Activated CD8-positive, alpha-beta T cell treated with anti-CD3 and anti-CD28 coated beads for 36 hours (primary cell): ENCODE measurements at regions not wholly inside any gene's neighbourhood (a gene's known extent, or its start where the extent isn't known, plus 50 kb on each side); places are given as distances from the start of the nearest gene placed in this dataset.

ENCODE experiments used
- ATAC-seq: fragments of 200-7000 bp; cut with Tn5 transposase; one replicate; pipeline ENCODE4 v1.10.0; 2021; ENCODE audit warnings: mild to moderate bottlenecking, moderate library complexity
- CTCF ChIA-PET: fragments of 350-600 bp; sonication (Branson Sonifier 250); formaldehyde crosslinking; loops from one replicate; lab custom pipeline; 2021; ENCODE audit warnings: antibody characterized with exemption; lab: Charles Lee
- POLR2A ChIA-PET: fragments of 350-600 bp; sonication (Branson Sonifier 250); formaldehyde crosslinking; loops from one replicate; lab custom pipeline; 2021; ENCODE audit warnings: antibody characterized with exemption; lab: Charles Lee
- DNase-seq: peaks from one replicate; pipeline ENCODE4 v3.0.0-alpha.2; 2020
- H3K27ac Mint-ChIP-seq: one replicate; pipeline ENCODE4 v1.8.0; 2021; ENCODE audit warnings: mild to moderate bottlenecking, mixed read lengths
- H3K27me3 Mint-ChIP-seq: one replicate; pipeline ENCODE4 v1.8.0; 2021; ENCODE audit warnings: mixed read lengths
- H3K36me3 Mint-ChIP-seq: one replicate; pipeline ENCODE4 v1.8.0; 2021; ENCODE audit warnings: low read depth, mixed read lengths
- H3K4me1 Mint-ChIP-seq: one replicate; pipeline ENCODE4 v1.8.0; 2021; ENCODE audit warnings: low read depth, mixed read lengths
- H3K4me3 Mint-ChIP-seq: one replicate; pipeline ENCODE4 v1.8.0; 2021; ENCODE audit warnings: mild to moderate bottlenecking, moderate library complexity, mixed read lengths
- H3K9me3 Mint-ChIP-seq: one replicate; pipeline ENCODE4 v1.8.0; 2021; ENCODE audit warnings: mixed read lengths
- CTCF ChIP-seq: fragments of 200-600 bp; IDR thresholded peaks from one replicate; pipeline ENCODE4 v1.8.0; 2022; ENCODE audit warnings: antibody characterized with exemption, mild to moderate bottlenecking
- intact Hi-C: fragments of 100-400 bp; cut with micrococcal nuclease; formaldehyde crosslinking; loops from one replicate; pipeline ENCODE4 v1.10.0; 2022

GRCh38 chr7:36802459-36803135 is 78.3 kb upstream of the AOAH start:
- no peak overlapping the region for H3K4me3 Mint-ChIP-seq
- H3K36me3 Mint-ChIP-seq = no peaks in the 10 kb centered on the region
- DNase-seq (no peak), ATAC-seq (no peak)
- H3K4me1 Mint-ChIP-seq = peaks cover 5% of the 10 kb centered on the region
- TF ChIP-seq CTCF = no peak
- intact Hi-C loops = no loop called here
- H3K27me3 Mint-ChIP-seq = no peaks in the 10 kb centered on the region
- no peak overlapping the region for H3K27ac Mint-ChIP-seq
- ChIA-PET POLR2A (no interaction called here), CTCF (interaction anchor here (1.4 kb wide), 1 partner anchor 132 kb away, joined by 3 read pairs; no protein-coding TSS in a partner anchor)
- H3K9me3 Mint-ChIP-seq = no peaks in the 10 kb centered on the region

- Mint-ChIP-seq H3K4me1 (peaks cover 27% of the 10 kb centered on the region), H3K27ac (no peak overlapping the region), H3K36me3 (no peaks in the 10 kb centered on the region), H3K4me3 (no peak overlapping the region), H3K9me3 (no peaks in the 10 kb centered on the region), H3K27me3 (no peaks in the 10 kb centered on the region)
- no peak for ATAC-seq
- DNase-seq = no peak
- intact Hi-C loops = no loop called here
- no peak for TF ChIP-seq CTCF
- ChIA-PET CTCF (no interaction called here), POLR2A (no interaction called here)
These were observed 72.7 kb upstream of the AOAH start for GRCh38 chr7:36796850-36797536.

- no peak for TF ChIP-seq CTCF
- Mint-ChIP-seq H3K36me3 (no peaks in the 10 kb centered on the region), H3K27me3 (no peaks in the 10 kb centered on the region), H3K9me3 (no peaks in the 10 kb centered on the region), H3K27ac (no peak overlapping the region), H3K4me1 (peaks cover 40% of the 10 kb centered on the region), H3K4me3 (no peak overlapping the region)
- POLR2A ChIA-PET = no interaction called here
- intact Hi-C loops = no loop called here
- CTCF ChIA-PET = interaction anchor here (1.1 to 1.5 kb wide), 7 partner anchors 11 to 386 kb away, joined by 3 to 5 read pairs (median 4); no protein-coding TSS in a partner anchor
- no peak for ATAC-seq
- no peak for DNase-seq
These were observed 71.2 kb upstream of the AOAH start for GRCh38 chr7:36795451-36796021.

GRCh38 chr7:36794689-36795088 is 70.4 kb upstream of the AOAH start:
- CTCF ChIA-PET = interaction anchor here (1.3 to 1.5 kb wide), 4 partner anchors 46 to 387 kb away, joined by 4 to 5 read pairs (median 4); no protein-coding TSS in a partner anchor
- no peaks in the 10 kb centered on the region for H3K27me3 Mint-ChIP-seq
- H3K4me3 Mint-ChIP-seq = no peak overlapping the region
- H3K27ac Mint-ChIP-seq = no peak overlapping the region
- no peaks in the 10 kb centered on the region for H3K9me3 Mint-ChIP-seq
- peaks cover 48% of the 10 kb centered on the region for H3K4me1 Mint-ChIP-seq
- no peak for TF ChIP-seq CTCF
- POLR2A ChIA-PET = no interaction called here
- DNase-seq (no peak), ATAC-seq (no peak)
- H3K36me3 Mint-ChIP-seq = no peaks in the 10 kb centered on the region
- intact Hi-C loops = no loop called here

- ChIA-PET CTCF (interaction anchor here (1.1 kb wide), 1 partner anchor 123 kb away, joined by 3 read pairs; no protein-coding TSS in a partner anchor), POLR2A (no interaction called here)
- no peak for ATAC-seq
- H3K4me1 Mint-ChIP-seq = peaks cover 69% of the 10 kb centered on the region
- intact Hi-C loops = no loop called here
- no peaks in the 10 kb centered on the region for H3K36me3 Mint-ChIP-seq
- no peak for DNase-seq
- H3K27me3 Mint-ChIP-seq = no peaks in the 10 kb centered on the region
- no peak overlapping the region for H3K27ac Mint-ChIP-seq
- no peaks in the 10 kb centered on the region for H3K9me3 Mint-ChIP-seq
- no peak overlapping the region for H3K4me3 Mint-ChIP-seq
- TF ChIP-seq CTCF = no peak
These were observed 68.1 kb upstream of the AOAH start for GRCh38 chr7:36792421-36792820.
